Endodermal cell (in vitro differentiated cells): ENCODE measurements at regions not wholly inside any gene's neighbourhood (a gene's known extent, or its start where the extent isn't known, plus 50 kb on each side); places are given as distances from the start of the nearest gene placed in this dataset.

Source experiments
- DNase-seq: peaks from one replicate; pipeline ENCODE4 v3.0.0-alpha.2; 2017
- H3K27ac ChIP-seq: 2 replicates; pipeline ENCODE4 v1.5.1; 2013; ENCODE audit warnings: mild to moderate bottlenecking, low read depth, low read length, moderate library complexity
- H3K27me3 ChIP-seq: 2 replicates; pipeline ENCODE4 v1.6.1; 2013; ENCODE audit warnings: mild to moderate bottlenecking, low read length, moderate library complexity; ENCODE audit not compliant: insufficient read depth, control insufficient read depth, poor library complexity, severe bottlenecking
- H3K36me3 ChIP-seq: 2 replicates; pipeline ENCODE4 v1.7.0; 2013; ENCODE audit warnings: mild to moderate bottlenecking, low read length, moderate library complexity; ENCODE audit not compliant: control insufficient read depth, insufficient read depth
- H3K4me1 ChIP-seq: one replicate; pipeline ENCODE4 v1.7.0; 2013; ENCODE audit warnings: low read length; ENCODE audit not compliant: control insufficient read depth, insufficient read depth
- H3K4me3 ChIP-seq: 2 replicates; pipeline ENCODE4 v1.5.1; 2013; ENCODE audit warnings: mild to moderate bottlenecking, low read length, moderate library complexity
- H3K9ac ChIP-seq: 2 replicates; pipeline ENCODE4 v1.6.1; 2013; ENCODE audit warnings: mild to moderate bottlenecking, low read length, moderate library complexity; ENCODE audit not compliant: poor library complexity, severe bottlenecking; ENCODE audit errors: extremely low read depth
- H3K9me3 ChIP-seq: 2 replicates; pipeline ENCODE4 v1.6.1; 2013; ENCODE audit warnings: mild to moderate bottlenecking, low read length, moderate library complexity; ENCODE audit not compliant: control insufficient read depth
- H3K27ac Mint-ChIP-seq: 2 replicates; pipeline ENCODE4 v1.8.0; 2020; ENCODE audit warnings: mixed read lengths
- H3K27me3 Mint-ChIP-seq: 2 replicates; pipeline ENCODE4 v1.8.0; 2021; ENCODE audit warnings: mild to moderate bottlenecking, mixed read lengths; ENCODE audit not compliant: insufficient read depth
- H3K36me3 Mint-ChIP-seq: 2 replicates; pipeline ENCODE4 v1.8.0; 2020; ENCODE audit warnings: low read depth, mixed read lengths
- H3K4me1 Mint-ChIP-seq: 2 replicates; pipeline ENCODE4 v1.8.0; 2020; ENCODE audit warnings: mixed read lengths
- H3K4me3 Mint-ChIP-seq: 2 replicates; pipeline ENCODE4 v1.8.0; 2020; ENCODE audit warnings: mild to moderate bottlenecking, moderate library complexity, mixed read lengths
- H3K9me3 Mint-ChIP-seq: 2 replicates; pipeline ENCODE4 v1.8.0; 2020; ENCODE audit warnings: mild to moderate bottlenecking, mixed read lengths
- CTCF ChIP-seq: fragments of 200-600 bp; sonication (generic); conservative IDR thresholded peaks from 2 replicates; pipeline ENCODE4 v1.5.0; 2021; ENCODE audit warnings: antibody characterized with exemption, mild to moderate bottlenecking
- WGBS, 2 experiments: methylation state at CpG; one replicate each; pipeline versions ENCODE4 v1.1.5 to v1.1.7; 2013; ENCODE audit warnings: missing lambda C conversion rate in 2 of 2, mixed read lengths in 1 of 2; ENCODE audit not compliant: insufficient coverage in 1 of 2, insufficient read length in 1 of 2; 5-methylcytosine and 5-hydroxymethylcytosine counted together

GRCh38 chr20:19821606-19822005 is 63.5 kb downstream of the RIN2 start:
- no peak for DNase-seq
- H3K9ac ChIP-seq, result no peak overlapping the region
- peaks cover 6% of the 10 kb centered on the region for H3K36me3 Mint-ChIP-seq
- H3K27me3 ChIP-seq, result no peaks in the 10 kb centered on the region
- H3K4me3 Mint-ChIP-seq, result no peak overlapping the region
- H3K27ac ChIP-seq, result no peak overlapping the region
- peaks cover 5% of the 10 kb centered on the region for H3K36me3 ChIP-seq
- TF ChIP-seq CTCF, result no peak
- no peak overlapping the region for H3K27ac Mint-ChIP-seq
- H3K4me3 ChIP-seq, result no peak overlapping the region
- H3K4me1 ChIP-seq, result no peaks in the 10 kb centered on the region
- H3K27me3 Mint-ChIP-seq, result no peaks in the 10 kb centered on the region
- H3K4me1 Mint-ChIP-seq, result no peaks in the 10 kb centered on the region
- WGBS, 2 experiments, result 88 to 92% methylated on average over 2 to 3 of the region's 3 CpGs
- H3K9me3 ChIP-seq, result peaks cover 7% of the 10 kb centered on the region
- peaks cover 11% of the 10 kb centered on the region for H3K9me3 Mint-ChIP-seq

- no peaks in the 10 kb centered on the region for H3K27me3 Mint-ChIP-seq
- H3K9me3 Mint-ChIP-seq, result peaks cover 11% of the 10 kb centered on the region
- Histone ChIP-seq H3K36me3 (peaks cover 5% of the 10 kb centered on the region), H3K9ac (no peak overlapping the region), H3K4me1 (no peaks in the 10 kb centered on the region), H3K27me3 (no peaks in the 10 kb centered on the region), H3K4me3 (no peak overlapping the region), H3K9me3 (peaks cover 7% of the 10 kb centered on the region), H3K27ac (no peak overlapping the region)
- 90 to 94% methylated on average over 2 to 5 of the region's 5 CpGs for WGBS, 2 experiments
- DNase-seq, result no peak
- peaks cover 6% of the 10 kb centered on the region for H3K36me3 Mint-ChIP-seq
- H3K4me1 Mint-ChIP-seq, result peaks cover under 1% of the 10 kb centered on the region
- H3K4me3 Mint-ChIP-seq, result no peak overlapping the region
- H3K27ac Mint-ChIP-seq, result no peak overlapping the region
- no peak for TF ChIP-seq CTCF
Observed at GRCh38 chr20:19823216-19823615, 65.2 kb downstream of the RIN2 start.

GRCh38 chr20:19823971-19824370 is 65.9 kb downstream of the RIN2 start:
- Mint-ChIP-seq H3K36me3 (peaks cover 2% of the 10 kb centered on the region), H3K4me3 (no peak overlapping the region), H3K27ac (no peak overlapping the region), H3K27me3 (no peaks in the 10 kb centered on the region), H3K9me3 (peaks cover 5% of the 10 kb centered on the region), H3K4me1 (peaks cover 1% of the 10 kb centered on the region)
- H3K9ac ChIP-seq, result no peak overlapping the region
- TF ChIP-seq CTCF, result no peak
- no peaks in the 10 kb centered on the region for H3K27me3 ChIP-seq
- no peak for DNase-seq
- WGBS, 2 experiments, result 81 to 82% methylated on average over 6 to 8 of the region's 10 CpGs
- peaks cover 2% of the 10 kb centered on the region for H3K36me3 ChIP-seq
- H3K9me3 ChIP-seq, result peaks cover 3% of the 10 kb centered on the region
- H3K4me1 ChIP-seq, result no peaks in the 10 kb centered on the region
- H3K27ac ChIP-seq, result no peak overlapping the region
- H3K4me3 ChIP-seq, result no peak overlapping the region
